Right cardiac atrium (tissue), 5 donors: ENCODE measurements at regions not wholly inside any gene's neighbourhood (a gene's known extent, or its start where the extent isn't known, plus 50 kb on each side); places are given as distances from the start of the nearest gene placed in this dataset.

Experiments used
- ATAC-seq, 2 donors: fragments of 200-7000 bp; cut with Tn5 transposase; one replicate each; pipeline versions ENCODE4 v1.8.0 to v1.9.1; 2020; ENCODE audit warnings: moderate library complexity in 2 of 2, mild to moderate bottlenecking in 1 of 2
- DNase-seq, 3 donors: peaks; one replicate each; pipeline ENCODE4 v3.0.0-alpha.2; 2020
- H3K27ac ChIP-seq: one replicate; pipeline ENCODE4 v1.5.1; 2013; ENCODE audit warnings: mild to moderate bottlenecking, low read length, control low read depth, moderate library complexity
- H3K27me3 ChIP-seq: one replicate; pipeline ENCODE4 v1.6.1; 2013; ENCODE audit not compliant: control insufficient read depth, insufficient read depth
- H3K4me1 ChIP-seq: one replicate; pipeline ENCODE4 v1.6.1; 2013; ENCODE audit warnings: low read length; ENCODE audit not compliant: control insufficient read depth, insufficient read depth
- H3K4me3 ChIP-seq: one replicate; pipeline ENCODE4 v1.5.1; 2013; ENCODE audit warnings: low read length, control low read depth
- H3K9me3 ChIP-seq: one replicate; pipeline ENCODE4 v1.6.1; 2013; ENCODE audit warnings: low read length; ENCODE audit not compliant: control insufficient read depth
- WGBS: extraction: QIAGEN DNeasy Blood & Tissue Kit; methylation state at CpG from one replicate; pipeline ENCODE4 v1.1.7; 2013; 5-methylcytosine and 5-hydroxymethylcytosine counted together
- intact Hi-C, 4 donors: fragments of 100-400 bp; cut with DNase I; formaldehyde crosslinking; loops; one replicate each; pipeline versions ENCODE4 v1.11.0 to v1.14.0; 2022 to 2023
- donor health status: healthy with polysubstance abuse.
- donor health status: DM: no; HTN: yes; CAD: no.
- donor health status: DM: no; HTN: no; CAD: no.
- donor health status: DM: no; HTN: yes; CAD: no; lungs with severe emphysema.
- donor health status: DM: yes; HTN: yes; CAD: no.

- H3K4me3 ChIP-seq, result no peak overlapping the region
- no peaks in the 10 kb centered on the region for H3K27me3 ChIP-seq
- ATAC-seq, result no peak
- H3K9me3 ChIP-seq, result no peaks in the 10 kb centered on the region
- no peaks in the 10 kb centered on the region for H3K4me1 ChIP-seq
- no peak overlapping the region for H3K27ac ChIP-seq
- intact Hi-C loops, result no loop called here
- no peak for DNase-seq
Observed at GRCh38 chr4:26806331-26806730, 54.3 kb upstream of the STIM2 start.

DNA sequence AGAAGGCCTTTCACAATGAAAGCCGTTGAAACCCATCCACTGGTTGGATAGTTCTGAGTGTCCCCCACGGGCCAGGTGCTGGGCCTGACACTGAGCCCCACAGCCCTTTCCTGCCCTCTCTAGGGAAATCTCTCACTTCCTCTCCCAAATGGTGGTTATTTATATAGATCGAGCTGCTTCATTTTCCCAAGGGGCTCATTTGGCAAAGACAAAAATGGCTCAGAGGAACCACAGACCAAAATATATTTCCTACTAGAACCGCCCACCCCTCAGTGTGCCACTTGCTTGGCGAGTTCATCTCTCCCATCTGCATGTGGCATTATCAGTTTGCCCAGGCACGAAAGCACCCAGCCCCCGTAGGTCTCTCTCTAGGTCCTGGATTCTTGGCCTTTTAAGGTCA, 53.3 kb upstream of the STIM2 start:
- intact Hi-C loops, result no loop called here
- Histone ChIP-seq H3K27ac (no peak overlapping the region), H3K9me3 (no peaks in the 10 kb centered on the region), H3K4me3 (no peak overlapping the region), H3K27me3 (no peaks in the 10 kb centered on the region), H3K4me1 (peaks cover 5% of the 10 kb centered on the region)
- DNase-seq, result no peak
- ATAC-seq, result no peak
- 74% methylated on average over 7 of the region's 7 CpGs for WGBS

- intact Hi-C loops, result no loop called here
Observed at GRCh38 chr4:26809811-26810210, 50.8 kb upstream of the STIM2 start.

More at GRCh38 chr4:26809811-26810210, 50.8 kb upstream of the STIM2 start:
- Histone ChIP-seq H3K27ac (no peak overlapping the region), H3K4me1 (peaks cover 7% of the 10 kb centered on the region), H3K9me3 (no peaks in the 10 kb centered on the region), H3K27me3 (no peaks in the 10 kb centered on the region), H3K4me3 (no peak overlapping the region)
- WGBS, result 67% methylated on average over 4 of the region's 4 CpGs
- ATAC-seq, result peak; percentile 37 to 67
- peak in 1 of 3 donors; percentile 58 for DNase-seq
